HG03095 (cell line): ENCODE measurements at regions not wholly inside any gene's neighbourhood (a gene's known extent, or its start where the extent isn't known, plus 50 kb on each side); places are given as distances from the start of the nearest gene placed in this dataset.

Source experiments
- ATAC-seq: cut with Tn5 transposase; IDR thresholded peaks from one replicate; pipeline ENCODE4 v1.9.1; 2021; ENCODE audit warnings: moderate library complexity; ENCODE audit not compliant: unreplicated experiment

DNA sequence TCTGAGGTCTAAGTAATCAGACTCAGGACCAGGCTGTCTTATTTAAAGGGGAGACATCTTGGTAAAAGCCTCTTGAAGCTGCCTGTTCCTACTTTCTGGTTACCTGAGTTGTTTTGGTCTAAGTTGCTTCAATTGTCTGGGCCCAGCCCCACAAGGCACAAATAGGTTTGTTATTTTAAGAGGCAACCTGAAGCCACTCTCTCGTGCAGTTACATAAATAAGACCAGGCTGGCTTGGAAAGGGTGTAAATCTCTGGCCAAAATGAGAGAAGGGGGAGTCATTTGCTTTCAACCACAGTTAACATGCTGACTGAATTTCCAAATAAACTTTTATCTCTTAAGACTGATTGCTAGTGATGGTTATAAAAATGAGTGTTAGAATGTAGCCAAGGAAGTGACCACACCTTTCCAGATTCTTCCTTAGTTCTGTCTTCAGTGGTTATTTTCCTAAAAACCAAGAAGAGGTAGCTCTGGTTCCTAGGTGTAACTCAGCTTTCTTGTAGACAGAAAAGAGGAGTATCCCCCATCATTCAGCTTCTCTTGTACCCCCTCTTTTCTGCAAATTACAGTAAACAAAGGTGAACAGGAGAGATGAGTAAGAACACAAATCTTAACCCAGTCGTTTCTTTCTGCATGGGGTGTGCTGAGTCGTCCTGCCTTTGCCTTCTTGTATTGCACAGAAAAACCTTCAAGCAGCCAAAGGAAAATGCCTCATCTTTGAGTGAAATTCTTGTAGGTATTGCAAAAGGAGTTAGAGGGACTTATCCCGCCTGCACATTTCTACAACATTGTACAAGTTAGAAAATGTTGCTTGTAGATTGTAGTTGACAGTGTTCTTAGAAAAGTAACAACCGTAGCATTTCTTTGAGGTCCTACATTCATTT, 161.5 kb upstream of the NT5C1B start:
- ATAC-seq = no peak

DNA sequence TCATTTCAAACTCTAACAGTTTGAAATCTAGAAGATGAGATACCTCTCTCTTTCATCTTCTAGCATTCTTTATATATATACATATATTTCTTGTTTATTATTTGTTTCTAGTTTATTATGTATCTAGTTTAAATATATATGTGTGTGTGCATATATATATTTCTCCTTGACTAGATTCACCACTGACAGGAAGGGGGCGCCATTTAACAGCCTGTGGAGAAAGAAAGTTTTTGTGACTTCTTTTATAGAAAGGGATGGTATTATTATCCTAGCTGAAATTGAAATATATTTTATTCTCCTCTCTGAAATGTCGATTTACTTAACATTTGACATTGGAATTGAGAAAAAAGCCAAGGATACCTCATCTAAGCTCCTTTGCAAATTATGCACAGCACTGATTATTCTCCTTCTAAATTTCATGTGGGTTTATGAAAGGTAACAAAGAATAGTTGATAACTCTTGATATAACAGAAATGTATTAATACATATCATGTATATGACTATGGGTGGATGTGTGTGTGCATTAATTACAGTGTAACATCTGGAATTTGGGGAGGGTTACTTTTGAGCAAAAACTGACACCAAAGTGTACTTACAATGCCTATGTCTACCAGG, 160.7 kb upstream of the NT5C1B start:
- ATAC-seq = no peak

DNA sequence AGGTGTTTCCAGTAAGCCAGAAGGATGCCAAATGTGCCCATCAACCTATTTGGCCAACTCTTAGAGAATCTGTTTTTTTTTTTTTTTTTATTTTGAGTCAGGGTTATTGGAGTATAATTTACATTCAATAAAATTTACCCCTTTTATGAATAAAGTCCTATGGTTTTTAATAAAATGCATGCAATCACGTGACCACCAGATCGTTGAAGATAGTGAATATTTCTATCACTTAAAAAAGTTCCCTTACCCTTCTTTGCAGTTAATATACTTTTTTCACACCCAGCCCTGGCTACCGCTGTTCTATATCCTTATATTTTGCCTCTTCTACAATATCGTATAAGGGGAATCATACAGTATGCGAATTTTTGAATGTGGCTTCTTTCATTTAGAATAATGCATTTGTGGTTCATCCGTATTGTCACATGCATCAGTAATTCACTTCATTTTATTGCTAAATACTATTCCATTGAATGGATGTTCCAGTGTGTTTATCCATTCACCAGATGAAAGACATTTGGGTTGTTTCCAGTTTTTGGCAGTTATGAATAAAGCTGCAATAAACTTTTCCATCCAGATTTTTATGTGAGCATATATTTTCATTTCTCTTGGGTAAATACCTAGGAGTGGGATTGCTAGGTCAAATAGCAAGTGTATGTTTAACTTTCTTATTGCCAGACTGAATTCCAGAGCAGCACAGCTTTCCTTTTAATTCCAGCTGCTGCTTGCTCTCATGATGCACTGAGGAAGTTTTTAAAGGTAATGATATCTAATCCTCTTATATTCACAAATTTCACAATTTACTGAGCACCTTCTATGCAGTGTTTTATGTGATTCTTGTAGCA, 156.3 kb upstream of the NT5C1B start:
- ATAC-seq = no peak

DNA sequence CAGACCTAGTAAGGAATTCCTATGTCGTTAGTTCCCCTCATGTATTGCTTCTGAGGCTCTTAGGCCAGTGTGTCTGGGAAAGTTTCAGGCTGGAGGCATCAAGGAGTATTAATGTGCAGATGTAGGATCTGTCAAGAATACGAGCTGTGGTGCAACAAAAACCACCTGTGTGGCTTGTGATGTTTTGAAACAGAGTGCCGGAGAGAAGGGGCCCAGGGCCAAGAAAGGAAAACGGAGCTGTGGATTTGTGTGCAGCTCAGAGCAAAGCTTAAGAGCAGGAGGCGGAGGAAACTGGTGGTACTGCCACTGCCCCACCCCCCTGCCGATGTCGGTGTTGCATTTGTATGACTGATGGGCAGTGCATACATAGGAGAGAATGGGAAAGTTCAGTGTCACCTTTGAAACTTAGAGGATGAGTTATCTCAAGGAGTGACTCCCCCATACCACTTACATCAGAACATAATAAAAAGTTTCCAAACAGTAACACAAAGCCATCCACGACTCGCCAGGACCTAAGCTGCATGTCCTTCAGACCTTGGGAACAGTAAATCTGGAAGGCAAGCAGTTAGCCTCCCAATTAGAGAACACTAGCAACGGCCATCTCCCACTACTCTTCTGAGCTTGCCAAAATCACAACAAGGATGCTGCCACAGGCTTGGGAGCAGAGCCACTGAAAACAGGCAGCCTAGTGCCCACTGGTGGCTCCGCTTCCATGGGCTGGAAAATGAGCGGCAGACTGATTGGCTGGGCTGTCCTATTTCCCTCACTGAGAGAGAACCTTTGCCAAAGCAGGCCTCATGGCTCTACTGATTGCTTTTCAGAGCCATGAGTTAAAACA, 152.7 kb upstream of the NT5C1B start:
- no peak for ATAC-seq

DNA sequence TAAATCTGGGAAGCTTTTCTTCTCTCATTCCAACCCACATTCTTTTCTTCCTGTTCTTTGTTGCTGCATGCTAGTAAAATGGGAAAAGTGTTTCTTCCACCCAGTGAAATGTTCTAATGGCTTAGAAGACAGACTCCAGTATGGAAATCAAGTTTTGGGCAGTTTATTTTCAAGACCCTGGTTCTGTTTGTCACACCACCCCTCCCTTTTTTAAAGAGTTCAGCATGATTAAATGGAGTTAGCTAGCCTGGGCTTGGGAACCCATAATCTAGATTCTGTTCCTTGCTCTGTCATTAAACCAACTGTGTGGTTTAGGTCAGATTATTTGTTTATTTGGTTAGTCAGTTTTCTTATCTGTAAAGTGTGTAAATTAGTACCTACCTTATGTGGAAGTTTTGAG, 151.8 kb upstream of the NT5C1B start:
- ATAC-seq = no peak

DNA sequence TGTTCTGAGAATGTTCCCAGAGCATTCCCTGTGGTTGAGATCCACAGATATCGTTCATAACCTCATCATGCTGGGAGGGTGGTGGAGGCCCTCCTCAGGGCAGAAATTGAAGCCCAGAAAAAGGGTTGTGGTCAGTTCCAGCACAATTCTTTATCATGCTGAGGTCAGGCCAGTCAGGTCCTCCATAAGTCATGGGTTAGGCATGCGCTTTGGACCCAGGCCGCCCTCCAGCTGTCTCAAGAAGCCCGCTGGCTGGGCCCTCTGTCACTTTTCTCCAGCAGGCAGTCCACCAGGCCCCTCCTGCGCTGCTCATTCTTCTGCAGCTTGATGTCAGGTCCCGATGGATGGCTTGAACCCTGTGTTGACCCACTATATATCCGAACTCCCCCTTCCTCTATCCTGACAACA, 151.1 kb upstream of the NT5C1B start:
- no peak for ATAC-seq

DNA sequence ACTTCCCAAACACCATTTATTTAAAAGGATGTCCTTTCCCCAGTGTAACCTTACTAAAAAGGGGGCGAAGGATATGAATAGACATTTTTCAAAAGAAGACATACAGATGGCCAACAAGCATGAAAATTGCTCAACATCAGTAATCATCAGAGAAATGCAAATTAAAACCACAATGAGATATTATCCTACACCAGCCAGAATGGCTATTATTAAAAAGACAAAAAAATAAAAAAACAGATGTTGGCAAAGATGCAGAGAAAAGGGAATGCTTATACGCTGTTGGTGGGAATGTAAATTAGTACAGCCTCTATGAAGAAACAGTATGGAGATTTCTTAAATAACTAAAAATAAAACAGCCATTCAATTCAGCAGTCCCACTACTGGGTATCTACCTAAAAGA, 142.3 kb upstream of the NT5C1B start:
- ATAC-seq = no peak

DNA sequence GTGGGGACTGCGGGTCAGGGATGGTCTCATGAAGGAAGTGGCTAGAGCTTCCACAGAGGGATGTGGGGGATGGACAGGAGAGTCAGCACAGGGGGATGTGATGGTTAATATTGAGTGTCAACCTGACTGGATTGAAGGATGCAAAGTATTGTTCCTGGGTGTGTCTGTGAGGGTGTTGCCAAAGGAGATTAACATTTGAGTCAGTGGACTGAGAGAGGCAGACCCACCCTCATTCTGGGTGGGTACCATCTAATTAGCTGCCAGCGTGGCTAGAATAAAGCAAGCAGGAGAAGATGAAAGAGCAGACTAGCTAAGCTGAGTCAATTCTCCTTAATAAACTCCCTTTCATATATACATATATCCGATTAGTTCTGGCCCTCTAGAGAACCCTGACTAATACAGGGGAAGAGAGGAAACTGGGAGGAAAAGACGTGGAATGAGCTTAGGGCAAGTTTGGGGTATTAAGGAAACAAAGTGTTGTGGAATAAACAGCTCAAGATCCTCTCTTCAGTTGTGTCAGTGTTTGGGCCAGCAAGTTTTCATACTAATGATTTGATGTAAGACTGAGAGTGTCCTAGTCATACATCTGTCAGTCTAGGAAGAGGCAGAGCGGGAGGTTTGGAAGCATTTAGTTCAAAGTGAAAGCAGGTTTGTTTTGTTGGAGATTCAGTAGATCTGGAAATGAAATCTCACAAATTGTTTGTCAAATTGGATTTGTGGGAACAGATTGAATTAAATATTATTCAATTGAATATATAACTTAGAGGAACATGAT, 135.2 kb upstream of the NT5C1B start:
- ATAC-seq = no peak

DNA sequence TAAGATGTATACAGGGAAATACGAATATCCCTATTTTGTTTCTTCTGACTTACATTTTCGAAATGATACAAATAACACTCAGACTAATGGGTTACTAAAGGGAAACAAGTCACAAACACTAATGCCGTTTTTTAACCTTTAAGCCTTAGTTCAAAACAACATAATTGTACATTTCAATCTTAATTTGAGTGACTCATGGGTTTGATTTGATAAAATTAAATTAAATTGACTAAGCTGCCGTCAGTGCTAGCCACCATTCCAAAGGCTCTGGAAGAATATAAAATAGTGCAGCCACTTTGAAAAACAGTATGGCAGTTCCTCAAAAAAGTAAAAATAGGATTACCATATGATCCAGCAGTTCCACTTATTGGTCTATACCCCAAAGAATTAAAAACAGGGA, 133.8 kb upstream of the NT5C1B start:
- ATAC-seq = no peak

DNA sequence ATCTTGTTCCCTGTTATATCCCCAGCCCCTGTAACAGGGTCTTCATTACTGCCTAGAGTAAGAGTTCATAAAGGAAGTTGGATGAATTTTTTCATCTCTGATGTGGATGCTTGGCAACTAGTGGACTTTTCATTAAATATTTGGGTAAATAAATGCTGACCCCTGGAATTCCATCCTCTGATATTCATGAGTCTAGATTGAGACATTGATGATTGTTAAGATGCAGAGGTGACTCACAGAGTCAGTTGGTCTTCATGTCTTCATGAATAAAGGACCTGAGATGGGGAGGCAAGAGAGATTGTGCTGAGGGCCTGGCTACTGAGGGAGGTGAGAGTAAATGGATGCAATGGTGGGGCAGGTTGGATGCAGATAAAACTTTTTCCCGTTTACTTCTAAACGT, 132.7 kb upstream of the NT5C1B start:
- ATAC-seq = no peak

DNA sequence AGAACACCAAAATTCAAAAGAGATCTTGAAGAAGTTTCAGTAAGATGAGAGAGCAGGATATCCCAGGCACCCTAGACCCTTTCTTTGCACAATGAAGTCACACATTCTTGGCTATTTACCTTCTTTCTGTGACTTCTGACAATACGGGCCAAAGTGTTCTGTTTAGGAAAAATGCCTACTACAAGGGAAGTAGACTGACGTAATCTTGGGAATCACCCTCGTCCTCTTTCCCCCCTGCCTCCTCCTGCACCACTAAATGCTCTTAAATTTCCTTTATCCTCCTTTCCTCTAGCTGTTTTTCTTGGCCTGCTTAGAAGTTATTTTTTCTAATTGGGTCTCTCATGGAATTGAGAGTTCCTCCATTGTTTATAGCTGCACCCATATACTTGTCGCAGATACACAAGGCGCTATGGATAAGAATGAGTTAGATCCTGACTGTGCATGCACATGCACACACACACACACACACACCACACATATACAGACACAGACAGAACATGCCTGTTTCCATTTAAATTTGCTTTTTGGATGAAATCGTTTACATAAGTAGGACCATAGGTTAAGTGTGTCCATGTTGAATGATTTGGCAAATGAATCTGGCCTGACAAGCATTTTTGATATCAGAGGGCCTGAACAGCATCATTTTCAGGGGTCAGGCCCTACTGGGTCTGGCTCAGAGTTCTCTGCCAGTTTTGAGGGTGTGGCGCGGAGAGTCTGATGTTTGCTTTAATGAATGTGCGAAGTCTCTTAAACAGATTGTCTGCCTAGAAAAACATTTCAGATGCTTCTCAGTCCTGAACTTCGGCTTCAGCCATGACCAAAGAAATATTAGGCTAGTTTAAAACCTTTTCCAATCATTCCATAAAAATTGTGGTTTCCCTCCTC, 131.9 kb upstream of the NT5C1B start:
- ATAC-seq = no peak

DNA sequence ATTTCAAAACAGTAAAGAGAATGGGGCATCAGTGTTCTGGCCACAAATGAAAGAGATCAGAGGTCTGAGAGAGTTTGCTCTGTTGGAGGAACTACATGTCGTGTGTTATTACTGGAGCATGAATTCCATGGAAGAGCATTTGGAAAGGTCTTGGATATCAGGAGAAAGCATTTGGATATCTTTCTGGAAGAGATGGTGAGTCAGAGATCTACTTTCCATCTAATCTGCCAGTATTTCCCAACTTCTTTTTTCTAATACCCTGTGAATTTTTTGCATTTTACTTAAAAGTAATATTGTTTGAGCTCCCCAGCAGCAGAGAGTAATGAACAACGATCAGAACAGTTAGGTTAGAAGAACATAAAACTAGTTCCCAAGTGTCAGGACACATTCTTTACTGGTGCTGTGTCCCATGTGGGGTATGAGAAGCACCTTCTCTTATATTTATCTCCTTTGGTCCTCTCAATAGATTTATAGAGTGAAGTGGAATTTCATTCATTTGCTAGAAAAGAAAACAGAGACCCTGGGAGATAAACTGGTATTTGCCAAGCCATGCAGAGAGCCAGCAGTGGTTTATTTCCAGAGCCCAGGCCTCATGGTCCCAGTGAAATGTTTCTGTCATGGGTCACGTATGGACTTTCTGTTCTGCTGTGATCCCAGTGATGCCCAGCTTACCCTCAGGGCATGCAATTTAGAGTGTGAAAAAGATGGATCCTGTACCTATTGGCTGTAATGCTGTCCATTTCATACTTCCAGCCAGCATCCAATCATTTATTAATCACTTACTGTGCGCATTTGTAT, 130.8 kb upstream of the NT5C1B start:
- no peak for ATAC-seq

DNA sequence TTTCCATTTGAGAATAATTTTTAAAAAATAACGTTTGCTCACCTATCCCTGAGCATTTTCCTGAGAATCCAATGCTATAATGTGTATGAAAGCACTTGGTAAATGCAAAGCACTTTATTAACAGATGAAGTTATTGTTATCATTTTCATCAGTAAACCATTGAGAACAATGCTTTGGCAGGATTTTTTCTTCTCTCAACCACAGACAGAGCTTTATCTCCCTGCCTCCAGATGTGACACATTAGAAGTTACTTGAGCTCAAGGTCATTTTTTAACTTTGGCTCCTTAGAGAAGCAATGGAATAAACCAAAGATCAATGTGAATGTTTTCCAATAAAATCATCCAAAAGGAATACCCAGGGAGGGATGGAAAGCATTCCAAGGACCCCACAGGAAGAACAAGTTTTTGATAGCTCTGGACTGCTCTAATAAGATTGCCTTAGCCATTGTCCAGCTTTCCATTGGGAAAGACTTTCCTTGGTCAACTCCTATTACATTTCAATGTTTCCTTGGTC, 118.9 kb upstream of the NT5C1B start:
- no peak for ATAC-seq

DNA sequence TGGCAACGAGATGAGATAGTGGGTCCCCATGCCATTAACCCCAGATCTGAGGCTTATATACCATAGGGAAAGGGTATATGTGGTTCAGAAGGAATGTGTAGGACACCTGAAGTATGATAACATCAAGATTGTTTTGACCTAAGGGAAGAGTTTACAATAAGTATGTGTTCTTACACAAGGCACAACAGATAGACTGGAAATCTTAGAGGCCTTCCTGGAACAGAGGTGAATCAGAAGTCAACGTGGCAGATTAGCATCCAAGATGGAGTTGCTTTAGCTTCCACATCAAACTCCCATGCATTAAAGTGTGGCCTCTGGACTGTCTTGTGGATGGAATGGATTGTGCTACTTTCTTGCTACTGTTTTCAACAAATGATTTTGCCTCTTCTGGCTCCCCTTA, 116.6 kb upstream of the NT5C1B start:
- ATAC-seq = no peak

DNA sequence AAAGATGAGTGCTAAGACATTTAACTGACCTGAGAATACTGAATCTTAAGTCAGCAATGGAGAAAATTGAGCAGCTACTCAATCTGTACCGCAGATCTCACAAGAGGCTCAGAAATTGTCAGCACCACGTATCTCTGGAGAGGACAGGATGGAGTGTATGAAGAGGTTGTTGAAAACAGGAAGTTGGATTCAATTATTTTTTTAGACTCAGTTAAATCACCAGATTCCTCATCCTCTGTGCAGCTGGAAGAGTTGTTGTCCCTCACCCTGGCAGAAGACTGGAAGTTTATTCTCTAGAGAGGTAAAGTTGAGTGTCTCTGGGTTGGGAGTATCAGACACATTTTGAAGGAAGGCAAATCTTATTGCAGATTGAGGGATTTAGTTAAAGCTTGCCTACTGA, 114.9 kb upstream of the NT5C1B start:
- no peak for ATAC-seq

DNA sequence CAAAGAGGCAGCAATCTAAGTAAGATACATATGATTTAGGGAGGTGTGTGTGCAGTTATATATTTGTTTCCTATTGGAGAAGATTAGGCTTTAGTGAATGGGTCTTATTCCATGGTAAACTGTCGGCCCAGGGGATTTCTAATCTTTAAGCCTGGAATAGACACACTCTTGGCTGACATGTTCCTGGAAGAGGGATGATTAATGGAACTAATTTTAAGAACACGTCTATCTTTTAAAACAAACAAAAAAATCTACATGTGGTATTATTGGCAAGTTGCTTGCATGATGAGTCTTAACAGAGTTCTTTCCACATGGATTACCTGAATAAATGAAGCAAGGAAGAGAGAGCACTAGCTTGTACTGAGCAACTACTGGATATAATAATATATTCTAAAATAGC, 114.2 kb upstream of the NT5C1B start:
- ATAC-seq = no peak

DNA sequence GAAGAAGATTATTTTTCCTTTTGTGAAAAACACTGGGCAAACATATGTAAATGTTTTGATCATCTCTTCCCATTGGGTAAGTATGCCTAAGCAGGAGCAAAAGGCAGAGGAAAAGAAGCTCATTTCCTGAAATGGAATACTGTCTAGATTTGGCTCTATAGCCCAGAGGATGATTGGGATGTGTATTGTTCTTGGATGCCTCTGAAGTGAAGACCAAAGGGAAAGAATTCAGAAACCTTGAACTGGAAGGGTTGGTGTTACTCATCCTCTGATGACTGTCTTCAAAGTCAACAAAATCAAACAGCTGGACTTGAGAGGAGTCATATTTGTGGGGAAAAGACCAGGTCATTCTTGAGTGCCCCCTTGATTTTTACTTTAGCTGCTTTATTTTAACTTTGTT, 112.6 kb upstream of the NT5C1B start:
- ATAC-seq = no peak

DNA sequence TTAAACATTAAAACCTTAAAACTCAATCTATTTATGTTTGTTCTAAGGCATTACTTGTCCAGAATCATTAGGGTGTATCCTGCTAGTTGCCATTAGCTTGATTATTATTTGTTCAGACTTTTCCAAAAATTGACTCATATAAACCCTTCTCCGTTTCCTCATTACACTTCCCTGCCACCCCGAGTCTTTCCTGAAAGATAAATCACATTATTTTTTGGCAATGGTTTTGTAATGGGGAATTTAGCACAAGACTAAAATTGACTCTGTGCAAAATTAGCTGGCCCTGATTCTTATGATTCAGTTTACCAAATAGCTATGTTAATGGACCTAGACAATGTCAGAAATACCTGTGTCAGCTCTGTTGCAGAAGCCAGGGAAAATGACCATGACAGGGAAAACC, 112.2 kb upstream of the NT5C1B start:
- no peak for ATAC-seq
